Activated T-cell treated with anti-CD3 and anti-CD28 coated beads for 4 hours (primary cell): ENCODE measurements at regions not wholly inside any gene's neighbourhood (a gene's known extent, or its start where the extent isn't known, plus 50 kb on each side); places are given as distances from the start of the nearest gene placed in this dataset.
"Not testable (repeated sequence)": the region's sequence is repeated elsewhere in the genome, so short reads cannot be mapped to it uniquely, and the experiment has no call there.

Source experiments
- DNase-seq: peaks from one replicate; pipeline ENCODE4 v3.0.0-alpha.2; 2020

DNA sequence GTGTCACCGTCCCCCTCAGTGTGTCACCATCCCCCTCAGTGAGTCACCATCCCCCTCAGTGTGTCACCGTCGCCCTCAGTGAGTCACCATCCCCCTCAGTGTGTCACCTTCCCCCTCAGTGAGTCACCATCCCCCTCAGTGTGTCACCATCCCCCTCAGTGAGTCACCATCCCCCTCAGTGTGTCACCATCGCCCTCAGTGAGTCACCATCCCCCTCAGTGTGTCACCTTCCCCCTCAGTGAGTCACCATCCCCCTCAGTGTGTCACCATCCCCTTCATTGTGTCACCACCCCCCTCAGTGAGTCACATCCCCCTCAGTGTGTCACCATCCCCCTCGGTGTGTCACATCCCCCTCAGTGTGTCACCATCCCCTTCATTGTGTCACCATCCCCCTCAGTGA, 486.1 kb upstream of the SALL3 start:
- not testable (repeated sequence) for DNase-seq

DNA sequence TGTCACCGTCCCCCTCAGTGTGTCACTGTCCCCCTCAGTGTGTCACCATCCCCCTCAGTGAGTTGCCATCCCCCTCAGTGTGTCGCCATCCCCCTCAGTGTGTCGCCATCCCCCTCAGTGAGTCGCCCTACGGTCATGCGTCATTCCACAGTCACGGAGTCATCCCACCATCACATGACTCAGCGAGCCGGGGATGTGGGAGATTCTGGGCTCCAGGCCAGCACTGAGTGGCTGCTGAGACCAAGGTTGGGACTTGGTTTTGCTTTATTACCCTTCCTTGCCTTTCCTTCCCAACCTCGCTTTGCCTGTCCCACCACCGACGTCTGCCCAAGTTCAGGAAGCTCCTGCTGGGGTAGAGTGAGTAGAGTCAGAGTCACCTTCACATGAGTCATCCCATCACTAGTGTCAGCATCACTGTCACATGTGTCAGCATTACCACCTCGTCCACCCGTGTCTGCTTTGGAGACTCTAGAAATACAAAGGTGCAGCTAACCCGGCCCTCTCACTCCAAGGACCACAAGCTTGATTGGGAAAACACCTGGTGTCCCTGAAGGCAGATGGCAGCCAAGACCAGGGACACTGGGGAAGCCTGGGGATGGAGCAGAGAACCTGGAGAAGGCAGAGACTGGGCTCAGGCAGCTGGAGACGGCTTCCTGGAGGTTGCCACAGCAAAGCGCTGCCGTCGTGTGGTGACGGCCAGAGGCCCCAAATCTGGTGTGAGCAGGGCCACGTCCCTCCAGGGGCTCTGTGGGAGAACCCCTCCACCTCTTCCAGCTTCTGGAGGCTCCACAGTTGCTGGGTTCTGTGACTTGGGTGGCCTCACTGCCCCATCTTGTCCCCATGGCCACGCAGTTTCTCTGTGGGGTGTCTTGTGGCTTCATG, 485.2 kb upstream of the SALL3 start:
- DNase-seq = no peak

DNA sequence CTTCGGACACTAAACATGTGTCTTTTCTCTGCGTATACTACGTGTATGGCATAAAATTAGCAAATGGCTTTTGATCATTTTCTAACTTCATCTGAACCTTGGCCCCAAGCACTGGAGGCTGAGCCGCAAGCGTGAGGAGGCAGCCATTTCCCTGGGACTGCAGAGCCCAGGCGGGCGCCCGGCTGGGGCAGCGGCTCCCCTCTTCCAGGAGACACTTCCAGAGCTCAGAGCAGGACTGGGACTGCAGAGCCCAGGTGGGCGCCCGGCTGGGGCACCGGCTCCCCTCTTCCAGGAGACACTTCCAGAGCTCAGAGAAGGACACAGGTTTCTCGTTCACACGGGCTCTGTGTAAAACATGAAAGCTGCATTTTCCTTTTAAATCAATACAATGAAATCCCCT, 484.1 kb upstream of the SALL3 start:
- DNase-seq = no peak

DNA sequence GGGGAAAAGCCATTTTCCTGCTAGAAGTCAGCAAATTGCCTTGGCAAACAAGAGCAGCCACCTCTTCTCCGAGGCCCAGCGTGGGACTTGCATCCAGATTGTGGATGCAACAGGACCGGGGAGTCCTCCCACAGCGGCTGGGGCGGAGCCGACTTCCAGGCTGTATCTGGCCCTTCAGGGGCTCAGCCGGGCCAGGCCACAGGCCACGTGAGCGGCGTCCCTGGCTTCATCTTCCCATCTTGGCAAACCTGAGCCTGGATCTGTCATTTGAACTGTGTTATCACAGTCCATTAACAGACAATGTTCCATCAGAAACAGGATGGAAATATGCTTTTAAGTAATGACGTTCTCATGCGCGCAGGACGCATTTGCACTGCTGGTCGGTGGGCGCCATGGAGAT, 483.5 kb upstream of the SALL3 start:
- no peak for DNase-seq

DNA sequence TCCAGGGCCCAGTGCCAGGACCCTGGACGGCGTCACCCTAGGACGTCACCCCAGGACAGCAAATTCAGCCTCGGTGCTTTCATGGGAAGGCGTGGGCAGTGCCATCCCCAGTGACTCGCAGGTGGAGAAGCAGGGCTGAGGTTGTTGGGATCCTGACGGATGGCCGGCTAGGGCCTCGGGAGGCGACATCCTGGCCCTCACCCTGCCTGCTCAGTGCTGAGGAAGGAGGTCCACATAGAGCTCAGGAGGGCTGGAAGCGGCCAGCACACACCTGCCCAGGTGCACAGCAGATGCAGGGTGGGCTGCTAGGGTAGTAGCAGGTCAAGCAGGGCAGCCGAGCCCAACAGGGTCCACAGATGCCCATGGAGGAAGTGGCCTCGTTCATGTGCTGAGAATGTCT, 482.0 kb upstream of the SALL3 start:
- no peak for DNase-seq

DNA sequence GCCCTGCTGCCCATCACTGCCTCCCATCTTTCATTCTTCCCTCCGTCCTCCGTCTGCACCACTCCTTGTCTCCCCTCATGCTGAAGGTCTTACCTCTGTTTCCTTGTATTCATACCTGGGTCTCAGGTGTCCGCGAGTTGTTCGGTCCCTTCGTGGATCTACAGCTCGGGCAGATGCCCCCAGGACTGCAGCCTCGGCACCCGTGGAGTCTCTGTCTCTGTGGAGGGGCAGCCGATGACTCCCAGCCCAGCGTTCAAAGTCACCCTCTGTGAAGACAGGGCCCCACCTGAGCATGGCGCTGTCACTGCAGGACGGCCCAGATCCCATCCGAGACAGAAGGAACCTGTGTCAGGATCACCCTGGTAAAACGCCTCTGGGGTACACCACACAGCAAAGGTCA, 480.0 kb upstream of the SALL3 start:
- no peak for DNase-seq

DNA sequence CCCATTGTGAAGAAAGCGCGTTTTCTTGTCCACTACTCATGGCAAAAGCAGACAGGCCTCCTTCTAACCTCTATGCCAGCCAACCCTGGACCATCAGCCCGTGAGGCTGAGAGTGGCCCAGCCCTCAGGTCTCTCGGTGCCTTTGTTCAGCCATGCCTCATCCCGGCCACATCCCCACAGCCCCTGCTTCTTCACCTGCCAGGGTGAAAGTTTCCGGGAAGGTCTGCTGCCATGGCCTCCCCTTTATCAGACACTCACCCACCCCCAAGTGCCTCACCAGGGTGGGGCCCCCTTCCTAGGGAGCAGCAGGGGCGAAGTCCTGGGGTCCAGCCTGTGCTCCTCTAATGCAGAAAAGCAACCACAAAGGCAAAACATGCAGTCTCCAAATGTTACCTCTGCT, 478.4 kb upstream of the SALL3 start:
- DNase-seq = no peak

DNA sequence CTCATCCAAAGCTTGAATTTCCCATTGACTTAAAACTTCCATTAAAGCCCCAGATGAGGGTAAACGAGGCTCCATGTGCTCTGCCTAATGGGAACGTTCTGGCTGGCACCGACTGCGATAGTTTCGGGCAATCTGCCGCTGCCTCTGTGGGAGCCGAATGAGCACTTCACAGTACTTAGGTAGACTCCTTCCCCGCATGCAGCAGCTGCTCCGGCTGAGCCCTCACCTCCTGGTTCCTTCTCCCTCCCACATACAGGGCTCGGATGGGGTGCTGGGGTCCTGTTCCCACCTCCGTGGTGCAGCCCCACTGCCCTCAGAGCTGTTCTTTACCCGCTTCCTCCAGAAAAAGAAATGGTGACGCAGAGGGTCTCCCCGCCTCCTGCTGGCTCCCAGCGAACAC, 476.5 kb upstream of the SALL3 start:
- DNase-seq = no peak

DNA sequence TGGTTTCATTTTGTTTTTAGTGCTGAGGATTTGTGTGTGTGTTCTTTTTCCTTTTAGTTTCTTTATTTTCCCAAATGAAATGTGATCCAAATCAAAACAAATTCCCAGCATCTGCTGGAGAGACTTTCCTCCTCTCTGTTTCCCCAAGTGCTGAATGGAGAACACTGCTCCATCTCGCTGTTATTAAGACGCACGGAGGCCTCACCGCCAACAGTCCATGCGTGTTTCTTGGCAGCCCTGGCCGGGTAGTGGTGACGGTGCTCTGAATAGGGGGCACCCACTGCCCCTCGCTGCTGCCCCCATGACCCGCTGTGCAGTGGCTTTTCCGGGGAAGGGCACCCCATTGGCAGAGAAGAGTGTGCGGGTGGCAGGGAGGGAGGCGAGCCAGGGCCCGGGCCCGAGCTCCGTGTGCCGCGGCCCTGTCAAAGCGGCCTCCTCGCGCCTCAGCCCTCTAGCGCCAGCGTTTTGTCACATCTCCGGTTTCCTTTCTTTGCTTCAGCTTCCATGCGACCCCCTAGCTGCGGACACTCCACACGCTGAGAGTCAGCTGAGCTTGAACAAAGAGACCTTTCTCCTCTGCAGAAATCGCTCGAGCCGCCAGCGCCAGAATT, 473.7 kb upstream of the SALL3 start:
- no peak for DNase-seq

DNA sequence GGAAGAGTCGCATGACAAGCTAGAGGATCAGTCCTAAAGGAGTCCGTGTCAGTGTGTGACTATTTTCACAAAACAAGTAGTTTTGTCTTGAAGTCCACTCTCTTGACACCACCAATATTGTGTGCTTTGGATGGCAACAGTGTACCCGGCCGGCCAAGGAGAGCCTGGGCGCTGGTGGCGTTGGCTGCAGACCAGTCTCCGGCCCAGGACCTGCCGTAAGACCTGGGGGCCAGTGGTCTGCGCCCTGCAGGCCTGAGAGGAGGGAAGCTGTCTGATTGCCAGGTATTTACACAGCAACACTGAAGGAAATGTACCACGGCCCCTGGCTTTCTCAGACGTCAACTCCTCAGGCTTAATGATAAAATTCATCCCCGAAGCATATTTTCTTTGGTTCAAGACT, 472.4 kb upstream of the SALL3 start:
- DNase-seq = no peak

DNA sequence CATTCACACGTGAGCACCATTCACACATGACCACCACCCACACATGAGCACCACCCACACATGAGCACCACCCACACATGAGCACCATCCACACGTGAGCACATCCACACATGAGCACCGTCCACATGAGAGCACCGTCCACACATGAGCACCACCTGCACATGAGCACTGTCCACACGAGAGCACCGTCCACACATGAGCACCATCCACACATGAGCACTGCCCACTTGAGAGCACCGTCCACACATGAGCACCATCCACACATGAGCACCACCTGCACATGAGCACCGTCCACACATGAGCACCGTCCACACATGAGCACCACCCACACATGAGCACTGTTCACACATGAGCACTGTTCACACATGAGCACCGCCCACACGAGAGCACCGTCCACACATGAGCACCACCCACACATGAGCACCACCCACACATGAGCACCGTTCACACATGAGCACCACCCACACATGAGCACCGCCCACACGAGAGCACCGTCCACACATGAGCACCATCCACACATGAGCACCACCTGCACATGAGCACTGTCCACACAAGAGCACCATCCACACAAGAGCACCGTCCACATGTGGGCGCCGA, 471.3 kb upstream of the SALL3 start:
- not testable (repeated sequence) for DNase-seq

DNA sequence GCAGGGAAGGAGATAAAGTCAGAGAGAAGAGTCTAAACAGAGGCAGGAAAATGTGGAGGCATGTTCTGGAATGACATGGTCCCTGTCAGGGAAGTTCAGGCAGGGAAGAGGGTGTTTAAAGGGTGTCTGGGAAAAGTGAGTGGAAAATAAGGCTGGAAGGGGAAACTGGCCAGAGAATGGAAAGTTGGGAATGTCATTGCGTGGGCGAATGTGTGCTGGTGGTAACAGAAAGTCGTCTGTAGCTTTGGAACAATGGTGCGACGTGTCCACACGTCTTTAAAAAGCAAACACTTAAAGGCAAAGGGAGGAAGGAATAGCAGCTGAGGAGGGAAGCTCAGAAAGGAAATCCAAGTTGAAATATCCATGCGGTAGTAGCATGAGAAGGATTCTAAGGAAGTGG, 469.5 kb upstream of the SALL3 start:
- no peak for DNase-seq

DNA sequence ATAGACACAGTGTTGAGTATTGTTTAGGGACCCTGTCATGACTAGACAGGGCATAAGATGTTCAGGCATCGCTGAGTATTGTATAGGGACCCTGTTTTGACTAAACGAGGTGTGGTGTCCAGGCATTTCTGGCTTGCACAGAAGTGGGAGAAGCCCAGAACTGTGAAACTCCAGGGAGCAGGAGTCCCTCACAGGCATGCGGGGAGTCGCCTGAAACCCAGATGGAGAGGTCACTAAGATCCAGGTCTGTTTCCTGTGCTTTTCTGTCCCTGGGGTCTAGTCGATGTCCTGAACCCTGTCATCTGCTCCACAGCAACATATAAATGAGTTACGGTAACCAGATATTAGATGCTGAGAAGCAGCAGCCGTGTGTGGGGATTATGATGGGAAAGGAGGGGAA, 469.0 kb upstream of the SALL3 start:
- DNase-seq = no peak

DNA sequence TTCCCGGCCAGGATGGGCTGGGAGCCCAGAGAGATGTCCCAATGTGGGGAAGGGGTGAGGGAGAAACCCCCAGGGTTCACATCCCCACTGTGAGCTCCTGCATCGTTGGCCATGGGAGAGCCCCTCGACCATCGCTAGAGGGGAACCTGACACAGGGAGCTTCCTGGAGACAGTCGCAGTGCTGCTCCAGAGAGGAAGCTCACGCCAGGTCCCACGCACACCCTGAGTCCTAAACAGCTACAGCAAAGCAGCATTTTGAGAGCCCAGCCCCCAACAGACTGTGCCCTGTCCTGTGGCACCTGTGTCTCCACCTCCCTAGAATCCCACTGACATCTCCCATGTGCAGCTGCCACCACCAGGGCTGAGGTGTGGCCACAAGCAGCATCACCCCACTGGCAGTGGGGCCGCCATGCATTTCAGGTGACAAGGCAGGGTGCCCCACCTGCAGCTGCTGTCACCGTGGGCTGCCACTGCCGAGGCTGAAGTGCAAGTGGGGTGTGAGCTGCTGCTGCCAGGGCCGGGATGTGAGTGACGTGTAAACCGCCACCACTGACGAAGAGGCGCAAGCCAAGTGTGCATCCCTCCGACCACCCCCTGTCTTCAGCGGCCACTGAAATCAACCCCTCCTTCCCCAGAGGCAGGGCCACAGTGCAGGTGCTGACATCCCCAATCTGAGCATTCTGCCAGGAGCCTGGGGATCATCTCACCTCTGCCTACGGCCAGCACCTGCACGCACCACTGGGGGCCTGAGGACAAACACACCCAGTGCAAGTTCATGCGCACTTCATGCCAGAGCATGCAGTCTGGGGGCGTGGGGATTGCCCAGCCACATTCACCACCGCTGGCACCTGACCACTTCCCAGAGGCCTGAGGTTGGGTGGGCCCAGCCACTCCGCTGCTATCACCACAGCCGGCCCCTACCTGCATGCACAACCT, 467.7 kb upstream of the SALL3 start:
- no peak for DNase-seq

DNA sequence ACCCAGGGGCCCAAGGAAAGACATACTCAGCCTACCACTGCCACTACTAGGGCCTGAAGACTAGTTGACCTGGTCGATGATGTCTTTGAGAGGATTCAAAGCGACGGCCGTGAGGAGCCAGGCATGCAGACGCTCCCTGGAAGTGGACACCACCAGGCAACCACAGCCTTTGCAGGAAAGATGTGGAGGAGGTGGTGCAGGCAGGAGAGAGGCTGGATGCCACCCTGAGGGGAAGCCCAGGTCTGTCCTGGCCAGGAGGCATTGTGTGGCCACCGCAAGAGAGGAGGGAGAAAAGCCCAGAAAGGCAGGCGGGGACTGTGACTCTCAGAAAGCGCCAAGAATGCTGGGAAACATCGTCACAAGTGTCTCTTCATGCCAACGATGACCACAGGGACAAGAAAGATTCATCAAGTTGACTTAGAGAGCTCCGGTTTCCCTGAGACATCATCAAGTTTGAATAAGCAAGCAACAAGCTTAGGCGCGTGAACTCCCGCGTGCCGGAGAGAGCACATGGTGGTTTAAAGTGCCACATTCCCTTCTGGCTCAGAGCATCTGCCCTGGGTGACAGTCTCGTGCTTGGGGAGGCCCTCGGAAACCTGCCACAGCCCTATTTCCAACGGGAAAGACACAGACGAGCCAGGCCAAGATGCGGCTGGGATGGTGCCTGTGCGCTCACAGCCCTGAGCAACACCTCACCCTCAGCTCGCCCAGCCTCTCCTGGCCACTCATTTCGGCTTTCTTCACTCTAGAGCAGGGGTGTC, 464.5 kb upstream of the SALL3 start:
- no peak for DNase-seq

DNA sequence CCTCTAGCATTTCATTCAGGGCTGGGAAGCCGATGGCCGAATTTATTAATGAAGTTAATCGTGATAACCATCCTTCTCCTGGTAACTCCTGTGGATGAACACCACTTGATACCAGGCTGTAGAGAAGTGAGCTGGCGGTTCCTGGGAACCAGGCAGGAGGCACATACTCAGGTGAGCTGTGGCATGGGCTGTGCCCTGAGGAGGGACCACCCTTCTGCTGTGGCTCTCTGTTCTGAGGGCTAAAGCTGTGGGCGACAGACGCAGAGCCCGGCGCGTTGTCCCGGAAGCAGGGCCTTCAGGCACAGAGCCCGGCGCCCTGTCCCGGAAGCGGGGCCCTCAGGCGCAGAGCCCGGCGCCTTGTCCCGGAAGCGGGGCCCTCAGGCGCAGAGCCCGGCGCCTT, 462.3 kb upstream of the SALL3 start:
- DNase-seq = no peak

DNA sequence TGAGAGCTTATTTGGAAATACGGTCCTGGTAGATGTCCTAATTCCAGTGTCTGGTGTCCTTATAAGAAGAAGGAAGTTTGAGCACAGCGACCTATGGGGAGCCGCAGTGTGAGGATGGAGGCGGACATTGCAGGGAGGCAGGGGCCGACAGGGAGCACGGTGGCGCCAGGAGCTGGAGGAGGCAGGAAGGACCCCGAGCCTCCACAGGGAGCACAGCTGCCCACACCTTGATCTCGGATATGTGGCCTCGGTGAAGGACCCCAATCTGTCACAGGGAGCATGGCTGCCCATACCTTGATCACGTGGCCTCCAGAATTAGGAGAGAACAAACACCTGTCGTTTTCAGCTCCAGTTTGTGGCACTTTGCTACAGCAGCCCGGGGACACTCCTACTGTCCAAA, 461.6 kb upstream of the SALL3 start:
- DNase-seq = no peak

DNA sequence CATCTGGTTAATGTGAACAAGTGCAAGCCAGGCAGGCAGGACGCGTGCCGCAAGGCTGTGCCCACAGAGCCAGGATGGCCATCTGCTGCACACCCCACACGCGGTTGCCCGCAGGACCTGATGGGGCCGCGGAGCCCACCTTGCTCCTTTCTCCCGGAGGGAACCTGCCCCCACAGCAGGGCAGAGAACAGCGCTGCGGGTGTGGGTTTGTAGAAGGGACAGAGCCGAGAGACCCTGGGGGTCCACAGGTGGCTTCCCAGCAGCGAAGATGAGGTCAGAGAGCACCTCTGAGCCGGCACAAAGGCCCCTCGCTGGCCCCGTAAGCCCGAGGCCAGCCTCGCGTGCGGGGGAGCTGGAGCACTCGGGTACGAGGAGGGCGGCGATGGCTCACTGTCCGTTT, 460.8 kb upstream of the SALL3 start:
- DNase-seq = no peak

DNA sequence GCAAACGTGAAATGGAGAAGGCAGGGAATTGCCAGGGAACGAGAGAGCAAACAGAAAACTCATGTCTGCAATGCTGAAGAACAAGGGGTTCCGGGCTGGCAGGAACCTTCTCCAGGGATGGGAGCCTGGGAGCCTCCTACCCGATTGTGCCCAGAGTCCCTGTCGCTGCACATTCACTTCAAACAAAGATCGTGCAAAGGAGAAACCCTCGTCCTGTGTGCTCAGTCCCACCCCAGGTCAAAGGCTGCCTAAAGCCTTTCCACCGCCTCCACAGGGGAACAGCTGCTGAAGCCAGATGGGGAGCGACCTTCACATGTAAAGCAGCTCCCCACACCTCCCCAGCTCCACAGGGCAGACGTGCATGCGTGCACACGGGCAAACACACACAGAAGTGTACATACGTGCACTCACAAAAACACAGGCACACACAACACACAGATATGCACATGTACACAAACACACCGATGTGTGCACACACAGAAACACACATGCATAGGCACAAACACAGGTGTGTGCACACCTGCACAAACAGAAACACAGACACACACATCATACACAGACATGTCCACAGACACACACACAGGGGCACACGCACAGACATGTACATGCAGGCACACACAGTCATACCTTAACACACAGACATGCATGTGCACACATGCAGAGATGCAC, 460.1 kb upstream of the SALL3 start:
- no peak for DNase-seq

DNA sequence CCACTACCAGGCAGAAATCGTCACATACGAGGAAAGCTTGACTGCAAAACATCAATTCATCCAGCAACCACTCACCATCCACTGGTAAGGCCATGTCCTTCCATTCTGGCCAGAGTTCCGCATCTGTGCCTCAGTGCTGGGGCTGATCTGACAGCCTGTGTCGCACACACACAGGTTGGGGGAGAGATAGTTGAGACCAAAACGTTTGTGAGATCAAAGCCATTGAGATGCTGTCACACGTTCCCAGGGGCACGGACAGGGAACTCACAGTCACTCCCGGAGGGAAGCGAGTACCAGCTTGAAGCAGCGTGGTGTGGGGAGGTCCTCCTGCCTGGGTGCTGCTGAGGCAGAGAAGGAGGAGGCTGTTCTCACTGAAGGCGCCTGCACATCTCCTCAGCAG, 458.5 kb upstream of the SALL3 start:
- DNase-seq = no peak

DNA sequence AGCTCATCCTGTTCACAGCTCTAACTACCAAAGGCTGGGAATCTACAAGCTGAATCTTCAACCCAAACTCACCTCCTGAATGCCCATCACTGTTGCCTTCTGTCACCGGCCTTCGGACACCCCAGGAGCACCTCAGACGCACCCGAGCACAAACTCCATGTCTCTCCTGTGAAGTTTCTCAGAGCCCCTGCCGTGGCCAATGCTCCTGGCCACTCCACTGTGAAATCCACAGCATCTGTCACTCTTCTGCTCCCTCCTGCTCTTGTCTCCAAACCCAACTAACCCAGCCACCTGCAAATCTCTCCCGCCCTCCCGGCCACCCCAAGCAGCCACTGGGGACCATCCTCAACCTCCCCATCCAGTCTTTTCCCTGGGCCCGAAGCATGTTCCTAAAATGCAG, 457.9 kb upstream of the SALL3 start:
- DNase-seq = no peak

DNA sequence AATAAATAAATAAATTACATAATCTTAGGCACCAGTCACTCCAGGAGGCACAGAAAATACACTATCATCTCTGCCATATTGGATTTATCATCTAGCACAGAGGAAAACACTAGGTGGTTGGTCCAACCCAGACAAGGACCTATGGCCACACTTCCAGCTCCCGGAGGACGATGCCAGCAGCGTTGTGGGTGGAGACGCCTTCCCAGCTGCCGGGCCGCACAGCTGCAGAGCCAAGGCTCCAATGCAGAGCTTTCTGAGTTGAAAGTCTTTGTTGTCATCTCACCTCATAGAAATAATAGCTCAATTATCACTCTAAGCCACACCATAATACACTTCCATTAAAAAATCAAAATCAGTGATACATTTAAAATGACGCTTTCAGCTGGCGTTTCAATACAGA, 457.1 kb upstream of the SALL3 start:
- DNase-seq = no peak
